GM12878 (cell line): ENCODE measurements at regions not wholly inside any gene's neighbourhood (a gene's known extent, or its start where the extent isn't known, plus 50 kb on each side); places are given as distances from the start of the nearest gene placed in this dataset.

ENCODE experiments used
- ATAC-seq: fragments of 200-7000 bp; cut with Tn5 transposase; 3 replicates; pipeline ENCODE4 v1.9.1; 2020; ENCODE audit warnings: mild to moderate bottlenecking, moderate library complexity
- BruUV-seq: library from RNA; stranded (reverse); fragments of 400-500 nt; replicated peaks from 2 replicates; lab custom pipeline; 2021; lab: Mats Ljungman, UMichigan
- CTCF ChIA-PET: fragments of 300-600 bp; sonication (Branson Sonifier 250); formaldehyde crosslinking; extraction: SDS; loops from one replicate; lab custom pipeline; 2021; ENCODE audit warnings: inconsistent platforms; lab: Yijun Ruan, JAX
- POLR2A ChIA-PET: fragments of 350-600 bp; formaldehyde crosslinking; extraction: SDS; loops from one replicate; lab custom pipeline; 2021; ENCODE audit warnings: inconsistent platforms; lab: Charles Lee
- RAD21 ChIA-PET: fragments of 300-600 bp; sonication (Branson Sonifier 250); formaldehyde crosslinking; loops from one replicate; lab custom pipeline; 2023; ENCODE audit warnings: antibody characterized with exemption; ENCODE audit not compliant: unreplicated experiment; lab: Charles Lee
- SMC1A ChIA-PET: fragments of 300-600 bp; sonication (Branson Sonifier 250); formaldehyde crosslinking; loops from one replicate; lab custom pipeline; 2023; ENCODE audit not compliant: unreplicated experiment, uncharacterized antibody; lab: Charles Lee
- DNase-seq: peaks from one replicate; pipeline ENCODE4 v3.0.0-alpha.2; 2011; ENCODE audit warnings: low read depth, low spot score
- FAIRE-seq: peaks from 3 replicates; lab custom pipeline; 2011; peaks lifted over from hg19 to GRCh38; lab: Jason Lieb, UNC
- H2AFZ ChIP-seq: 2 replicates; pipeline ENCODE4 v1.6.0; 2011; ENCODE audit warnings: low read depth, low read length, control low read depth; ENCODE audit not compliant: control insufficient read depth
- H3K27ac ChIP-seq: 2 replicates; pipeline ENCODE4 v1.5.1; 2011; ENCODE audit warnings: control low read depth; ENCODE audit not compliant: control insufficient read depth, insufficient read depth
- H3K27me3 ChIP-seq, 2 experiments: replicated peaks in 1 of 2; 2 replicates each; pipeline versions ENCODE4 v1.6.0 to v1.6.1; 2011; ENCODE audit warnings: low read length in 1 of 2; ENCODE audit not compliant: control insufficient read depth in 2 of 2, insufficient read depth in 2 of 2
- H3K36me3 ChIP-seq, 2 experiments: 2 replicates each; pipeline ENCODE4 v1.5.1; 2011; ENCODE audit warnings: low read length in 1 of 2; ENCODE audit not compliant: control insufficient read depth in 2 of 2, insufficient read depth in 2 of 2
- H3K4me1 ChIP-seq: 2 replicates; pipeline ENCODE4 v1.6.1; 2011; ENCODE audit warnings: mild to moderate bottlenecking, low read length, moderate library complexity, mixed read lengths; ENCODE audit not compliant: control insufficient read depth, insufficient read depth
- H3K4me2 ChIP-seq: 2 replicates; pipeline ENCODE4 v1.6.0; 2011; ENCODE audit warnings: control low read depth; ENCODE audit not compliant: control insufficient read depth, insufficient read depth
- H3K4me3 ChIP-seq: fragments of 200-600 bp; sonication (generic); 2 replicates; pipeline ENCODE4 v1.5.1; 2016
- H3K79me2 ChIP-seq: 2 replicates; pipeline ENCODE4 v1.6.0; 2011; ENCODE audit warnings: low read length; ENCODE audit not compliant: control insufficient read depth, insufficient read depth
- H3K9ac ChIP-seq: 2 replicates; pipeline ENCODE4 v1.8.0; 2011; ENCODE audit warnings: low read length, control low read depth, mixed read lengths; ENCODE audit not compliant: control insufficient read depth, insufficient read depth
- H3K9me3 ChIP-seq: replicated peaks from 3 replicates; pipeline ENCODE4 v1.5.1; 2011; ENCODE audit warnings: mild to moderate bottlenecking, low read length; ENCODE audit not compliant: control insufficient read depth, insufficient read depth
- H4K20me1 ChIP-seq: 2 replicates; pipeline ENCODE4 v1.6.0; 2011; ENCODE audit not compliant: control insufficient read depth, insufficient read depth
- CBFB ChIP-seq: IDR thresholded peaks from 2 replicates; pipeline ENCODE4 v1.6.1; 2016; ENCODE audit warnings: antibody characterized with exemption, low read depth
- CREM ChIP-seq: IDR thresholded peaks from 2 replicates; pipeline ENCODE4 v1.6.1; 2014; ENCODE audit warnings: antibody characterized with exemption, low read depth
- FOXK2 ChIP-seq: fragments of 450-650 bp; IDR thresholded peaks from 2 replicates; pipeline ENCODE4 v1.6.1; 2017; ENCODE audit warnings: mild to moderate bottlenecking, moderate library complexity
- LARP7 ChIP-seq: fragments of 450-650 bp; IDR thresholded peaks from 2 replicates; pipeline ENCODE4 v1.6.1; 2017; ENCODE audit warnings: mild to moderate bottlenecking
- NR2C1 ChIP-seq: fragments of 450-650 bp; IDR thresholded peaks from 2 replicates; pipeline ENCODE4 v1.6.1; 2017; ENCODE audit warnings: antibody characterized with exemption, mild to moderate bottlenecking, moderate library complexity
- SMC3 ChIP-seq: IDR thresholded peaks from 2 replicates; pipeline ENCODE4 v1.6.1; 2011; ENCODE audit warnings: low read length, improper control_type of control experiment, borderline replicate concordance
- STAT3 ChIP-seq: IDR thresholded peaks from 2 replicates; pipeline ENCODE4 v1.6.1; 2011; ENCODE audit warnings: low read depth, low read length, improper control_type of control experiment
- ZNF384 ChIP-seq: IDR thresholded peaks from 2 replicates; pipeline ENCODE4 v1.6.1; 2012; ENCODE audit warnings: low read depth, mild to moderate bottlenecking, low read length, improper control_type of control experiment, borderline replicate concordance
- WGBS: methylation state at CpG from one replicate; pipeline ENCODE4 v1.1.6; 2016; ENCODE audit warnings: low lambda C conversion rate; ENCODE audit not compliant: insufficient replicate concordance, insufficient coverage; ENCODE audit errors: missing lambda C conversion rate; 5-methylcytosine and 5-hydroxymethylcytosine counted together
- in situ Hi-C: fragments of 300-500 bp; cut with MboI; formaldehyde crosslinking; loops from 9 replicates; pipeline ENCODE4 v1.14.3; 2018; ENCODE audit warnings: mixed read lengths
- intact Hi-C: fragments of 100-400 bp; cut with micrococcal nuclease; formaldehyde crosslinking; loops from one replicate; pipeline ENCODE4 v1.14.2; 2022; ENCODE audit not compliant: unreplicated experiment
- TF ChIP-seq, protein P1 (sequence below): fragments of 150-350 bp; IDR thresholded peaks from 2 replicates; pipeline ENCODE4 v1.6.1; 2016; ENCODE audit warnings: low read depth, low read length
- TF ChIP-seq, protein P2 (sequence below): IDR thresholded peaks from 2 replicates; pipeline ENCODE4 v1.6.1; 2012; ENCODE audit warnings: low read depth, low read length, improper control_type of control experiment
- TF ChIP-seq, protein P3 (sequence below): fragments of 450-650 bp; formaldehyde crosslinking; IDR thresholded peaks from 2 replicates; pipeline ENCODE4 v1.5.0; 2022; ENCODE audit warnings: mild to moderate bottlenecking, missing genetic modification characterization

DNA sequence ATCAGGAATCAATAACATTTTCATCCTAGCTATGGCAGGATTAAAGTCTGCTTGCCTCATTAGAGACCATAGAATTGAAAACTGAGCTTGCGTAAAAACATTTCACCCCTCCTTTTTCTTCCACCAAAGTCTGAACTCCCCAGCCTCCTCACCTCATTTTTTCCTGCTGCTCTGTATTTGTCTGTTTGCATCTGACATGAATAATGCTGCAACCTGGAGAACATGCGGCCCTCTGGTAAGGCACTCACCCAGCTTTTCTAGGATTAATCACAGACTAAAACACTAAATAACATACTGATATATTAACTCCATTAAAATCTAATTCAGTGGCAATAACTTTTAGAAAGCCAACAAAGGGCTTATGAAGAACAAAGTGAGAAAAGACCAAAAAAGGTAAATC lies 677.7 kb upstream of the NRSN1 start (continued):
- TF ChIP-seq, protein P1, sequence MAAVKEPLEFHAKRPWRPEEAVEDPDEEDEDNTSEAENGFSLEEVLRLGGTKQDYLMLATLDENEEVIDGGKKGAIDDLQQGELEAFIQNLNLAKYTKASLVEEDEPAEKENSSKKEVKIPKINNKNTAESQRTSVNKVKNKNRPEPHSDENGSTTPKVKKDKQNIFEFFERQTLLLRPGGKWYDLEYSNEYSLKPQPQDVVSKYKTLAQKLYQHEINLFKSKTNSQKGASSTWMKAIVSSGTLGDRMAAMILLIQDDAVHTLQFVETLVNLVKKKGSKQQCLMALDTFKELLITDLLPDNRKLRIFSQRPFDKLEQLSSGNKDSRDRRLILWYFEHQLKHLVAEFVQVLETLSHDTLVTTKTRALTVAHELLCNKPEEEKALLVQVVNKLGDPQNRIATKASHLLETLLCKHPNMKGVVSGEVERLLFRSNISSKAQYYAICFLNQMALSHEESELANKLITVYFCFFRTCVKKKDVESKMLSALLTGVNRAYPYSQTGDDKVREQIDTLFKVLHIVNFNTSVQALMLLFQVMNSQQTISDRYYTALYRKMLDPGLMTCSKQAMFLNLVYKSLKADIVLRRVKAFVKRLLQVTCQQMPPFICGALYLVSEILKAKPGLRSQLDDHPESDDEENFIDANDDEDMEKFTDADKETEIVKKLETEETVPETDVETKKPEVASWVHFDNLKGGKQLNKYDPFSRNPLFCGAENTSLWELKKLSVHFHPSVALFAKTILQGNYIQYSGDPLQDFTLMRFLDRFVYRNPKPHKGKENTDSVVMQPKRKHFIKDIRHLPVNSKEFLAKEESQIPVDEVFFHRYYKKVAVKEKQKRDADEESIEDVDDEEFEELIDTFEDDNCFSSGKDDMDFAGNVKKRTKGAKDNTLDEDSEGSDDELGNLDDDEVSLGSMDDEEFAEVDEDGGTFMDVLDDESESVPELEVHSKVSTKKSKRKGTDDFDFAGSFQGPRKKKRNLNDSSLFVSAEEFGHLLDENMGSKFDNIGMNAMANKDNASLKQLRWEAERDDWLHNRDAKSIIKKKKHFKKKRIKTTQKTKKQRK, result no peak
- TF ChIP-seq LARP7, result no peak
- TF ChIP-seq NR2C1, result no peak
- no peak for TF ChIP-seq ZNF384
- TF ChIP-seq SMC3, result no peak
- TF ChIP-seq, protein P2, sequence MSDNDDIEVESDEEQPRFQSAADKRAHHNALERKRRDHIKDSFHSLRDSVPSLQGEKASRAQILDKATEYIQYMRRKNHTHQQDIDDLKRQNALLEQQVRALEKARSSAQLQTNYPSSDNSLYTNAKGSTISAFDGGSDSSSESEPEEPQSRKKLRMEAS, result no peak
- TF ChIP-seq STAT3, result no peak
- TF ChIP-seq, all 136 proteins: peak for 0

DNA sequence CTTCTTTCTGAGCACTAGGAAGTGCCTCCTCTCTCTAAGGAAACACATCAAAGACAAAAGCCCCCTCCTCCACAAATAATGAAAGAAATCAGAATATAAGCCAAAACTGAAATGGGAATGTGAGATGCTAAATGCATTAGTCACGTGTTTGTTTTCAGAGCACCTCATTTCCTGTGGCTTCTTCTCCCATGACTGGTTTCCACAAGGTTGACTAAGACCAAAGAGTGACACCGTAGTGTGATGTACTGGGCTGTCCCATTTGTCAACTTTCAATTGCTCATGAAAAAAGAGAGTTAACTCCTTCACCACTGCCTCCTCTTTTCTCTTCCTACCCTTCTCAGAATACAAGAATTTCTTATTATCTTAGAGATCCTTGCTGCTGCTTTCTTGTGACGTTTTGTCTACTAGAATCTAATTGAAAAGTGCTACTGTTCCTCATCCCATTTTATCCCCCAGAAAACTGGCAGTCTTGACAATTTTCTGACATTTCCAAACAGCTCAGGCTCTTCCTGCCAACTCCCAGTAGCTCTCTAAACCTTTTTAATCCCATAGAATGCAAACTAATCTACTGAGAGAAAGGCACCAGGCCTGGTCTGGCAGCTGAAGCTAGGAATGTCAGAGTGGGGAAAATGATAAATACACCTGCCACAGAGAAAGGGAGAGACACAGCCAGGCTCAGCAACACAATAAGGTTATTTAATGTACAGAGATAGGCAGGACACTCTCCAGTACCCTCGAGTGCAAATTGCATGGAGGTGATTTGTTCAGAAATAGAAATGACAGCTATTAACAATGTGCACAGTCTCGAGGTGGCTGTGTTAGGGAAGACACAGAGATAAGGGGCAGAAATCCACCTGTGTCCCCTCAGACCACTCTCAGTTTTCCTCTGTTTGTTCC lies 671.7 kb upstream of the NRSN1 start:
- H3K4me1 ChIP-seq, result no peaks in the 10 kb centered on the region
- ChIA-PET RAD21 (no interaction called here), CTCF (no interaction called here), POLR2A (no interaction called here), SMC1A (no interaction called here)
- no peak overlapping the region for H3K9ac ChIP-seq
- no TSS peak for BruUV-seq
- no peak overlapping the region for H3K4me3 ChIP-seq
- no peak overlapping the region for H3K27ac ChIP-seq
- ATAC-seq (no peak; the same call in 2 of the 3 replicates), FAIRE-seq (no peak), DNase-seq (no peak)
- intact Hi-C loops, result no loop called here
- no peak overlapping the region for H2AFZ ChIP-seq
- H3K27me3 ChIP-seq, result no peaks in the 10 kb centered on the region
- H3K4me2 ChIP-seq, result no peak overlapping the region
- no peaks in the 10 kb centered on the region for H3K36me3 ChIP-seq
- no peaks in the 10 kb centered on the region for H3K79me2 ChIP-seq
- 3% methylated on average over 5 of the region's 5 CpGs for WGBS
- in situ Hi-C loops, result no loop called here
- H4K20me1 ChIP-seq, result no peaks in the 10 kb centered on the region
- no peaks in the 10 kb centered on the region for H3K9me3 ChIP-seq
- TF ChIP-seq FOXK2 (no peak), CREM (no peak), LARP7 (no peak), CBFB (no peak)
- TF ChIP-seq, protein P3, sequence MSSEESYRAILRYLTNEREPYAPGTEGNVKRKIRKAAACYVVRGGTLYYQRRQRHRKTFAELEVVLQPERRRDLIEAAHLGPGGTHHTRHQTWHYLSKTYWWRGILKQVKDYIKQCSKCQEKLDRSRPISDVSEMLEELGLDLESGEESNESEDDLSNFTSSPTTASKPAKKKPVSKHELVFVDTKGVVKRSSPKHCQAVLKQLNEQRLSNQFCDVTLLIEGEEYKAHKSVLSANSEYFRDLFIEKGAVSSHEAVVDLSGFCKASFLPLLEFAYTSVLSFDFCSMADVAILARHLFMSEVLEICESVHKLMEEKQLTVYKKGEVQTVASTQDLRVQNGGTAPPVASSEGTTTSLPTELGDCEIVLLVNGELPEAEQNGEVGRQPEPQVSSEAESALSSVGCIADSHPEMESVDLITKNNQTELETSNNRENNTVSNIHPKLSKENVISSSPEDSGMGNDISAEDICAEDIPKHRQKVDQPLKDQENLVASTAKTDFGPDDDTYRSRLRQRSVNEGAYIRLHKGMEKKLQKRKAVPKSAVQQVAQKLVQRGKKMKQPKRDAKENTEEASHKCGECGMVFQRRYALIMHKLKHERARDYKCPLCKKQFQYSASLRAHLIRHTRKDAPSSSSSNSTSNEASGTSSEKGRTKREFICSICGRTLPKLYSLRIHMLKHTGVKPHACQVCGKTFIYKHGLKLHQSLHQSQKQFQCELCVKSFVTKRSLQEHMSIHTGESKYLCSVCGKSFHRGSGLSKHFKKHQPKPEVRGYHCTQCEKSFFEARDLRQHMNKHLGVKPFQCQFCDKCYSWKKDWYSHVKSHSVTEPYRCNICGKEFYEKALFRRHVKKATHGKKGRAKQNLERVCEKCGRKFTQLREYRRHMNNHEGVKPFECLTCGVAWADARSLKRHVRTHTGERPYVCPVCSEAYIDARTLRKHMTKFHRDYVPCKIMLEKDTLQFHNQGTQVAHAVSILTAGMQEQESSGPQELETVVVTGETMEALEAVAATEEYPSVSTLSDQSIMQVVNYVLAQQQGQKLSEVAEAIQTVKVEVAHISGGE (CRISPR knock-in tag), result no peak
- TF ChIP-seq, protein P2, result no peak
